ENCODE measurements at regions not wholly inside any gene's neighbourhood (a gene's known extent, or its start where the extent isn't known, plus 50 kb on each side); places are given as distances from the start of the nearest gene placed in this dataset.
"Not testable (repeated sequence)": the region's sequence is repeated elsewhere in the genome, so short reads cannot be mapped to it uniquely, and the experiment has no call there.

DNA sequence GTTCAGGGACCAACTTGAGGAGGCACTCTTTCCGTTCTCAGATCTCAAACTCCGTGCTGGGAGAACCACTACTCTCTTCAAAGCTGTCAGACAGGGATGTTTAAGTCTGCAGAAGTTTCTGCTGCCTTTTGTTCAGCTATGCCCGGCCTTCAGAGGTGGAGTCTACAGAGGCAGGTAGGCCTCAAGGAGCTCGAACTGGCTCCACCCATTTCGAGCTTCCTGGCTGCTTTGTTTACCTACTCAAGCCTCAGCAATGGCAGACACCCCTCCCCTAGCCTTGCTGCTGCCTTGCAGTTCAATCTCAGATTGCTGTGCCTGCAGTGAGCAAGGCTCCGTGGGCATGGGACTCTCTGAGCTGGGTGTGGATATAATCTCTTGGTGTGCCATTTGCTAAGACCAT lies 108.2 kb downstream of the DHRS2 start:
- not testable (repeated sequence) for DNase-seq (ENCODE audit: extremely low spot score, insufficient read length, low read depth); FAIRE-seq

DNA sequence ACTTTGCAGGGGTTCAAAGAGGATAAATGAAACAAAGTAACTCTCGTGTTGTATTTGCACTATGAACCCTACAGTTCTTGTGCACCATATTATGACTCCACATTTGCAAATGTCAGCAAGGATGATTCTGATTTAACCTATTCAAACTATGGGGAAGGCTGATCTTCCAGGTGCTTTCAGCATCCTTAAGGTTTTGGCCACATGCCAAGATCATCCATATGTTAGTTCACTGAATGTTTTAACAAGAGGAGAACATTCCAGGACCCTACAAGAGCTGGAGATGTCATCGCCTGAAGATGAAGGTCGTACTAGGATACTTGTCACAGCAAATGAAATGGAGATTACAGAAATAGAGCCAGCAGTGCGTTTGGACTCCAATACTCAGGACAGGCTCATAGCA lies 114.2 kb downstream of the DHRS2 start:
- FAIRE-seq (no peak), DNase-seq (ENCODE audit: extremely low spot score, insufficient read length, low read depth) (no peak)

DNA sequence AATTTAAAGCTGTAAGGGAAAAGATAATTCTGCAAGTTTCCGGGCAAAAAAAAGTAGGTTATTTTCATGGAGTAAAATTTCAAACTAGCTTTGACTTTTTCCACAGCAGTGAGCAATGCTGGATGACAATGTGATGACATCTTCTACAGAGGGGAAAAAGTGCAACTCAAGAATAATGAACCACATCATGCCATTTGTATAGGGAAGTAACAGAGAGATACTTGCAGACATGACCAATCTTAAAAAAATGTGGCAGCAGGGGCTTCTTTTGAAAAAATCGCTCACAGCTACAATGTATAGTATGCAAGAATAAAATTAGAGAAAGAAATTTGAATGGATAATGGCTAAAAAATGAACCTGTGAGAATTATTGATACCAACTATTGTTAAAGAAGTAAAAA lies 115.5 kb downstream of the DHRS2 start:
- DNase-seq (ENCODE audit: extremely low spot score, insufficient read length, low read depth) (no peak), FAIRE-seq (no peak)

DNA sequence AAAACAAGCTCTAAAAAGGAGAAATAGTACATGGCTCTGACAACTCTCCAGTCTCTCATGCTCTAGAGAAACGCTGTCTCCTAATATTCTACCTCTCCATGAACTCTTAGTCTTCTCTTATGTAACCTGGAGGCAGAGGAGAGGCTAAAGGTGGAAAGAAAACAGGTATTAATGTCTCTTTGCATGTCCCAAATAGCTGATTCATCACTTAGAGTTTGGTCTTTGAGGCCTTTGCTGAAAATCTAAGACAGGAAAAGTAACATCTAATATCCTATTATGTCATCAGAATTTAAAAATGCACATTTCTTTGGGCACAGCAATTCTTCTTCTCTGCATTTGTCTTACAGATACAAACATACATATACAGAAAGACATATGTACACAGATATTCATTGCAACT lies 127.2 kb downstream of the DHRS2 start:
- DNase-seq (ENCODE audit: extremely low spot score, insufficient read length, low read depth) = no peak
- no peak for FAIRE-seq

DNA sequence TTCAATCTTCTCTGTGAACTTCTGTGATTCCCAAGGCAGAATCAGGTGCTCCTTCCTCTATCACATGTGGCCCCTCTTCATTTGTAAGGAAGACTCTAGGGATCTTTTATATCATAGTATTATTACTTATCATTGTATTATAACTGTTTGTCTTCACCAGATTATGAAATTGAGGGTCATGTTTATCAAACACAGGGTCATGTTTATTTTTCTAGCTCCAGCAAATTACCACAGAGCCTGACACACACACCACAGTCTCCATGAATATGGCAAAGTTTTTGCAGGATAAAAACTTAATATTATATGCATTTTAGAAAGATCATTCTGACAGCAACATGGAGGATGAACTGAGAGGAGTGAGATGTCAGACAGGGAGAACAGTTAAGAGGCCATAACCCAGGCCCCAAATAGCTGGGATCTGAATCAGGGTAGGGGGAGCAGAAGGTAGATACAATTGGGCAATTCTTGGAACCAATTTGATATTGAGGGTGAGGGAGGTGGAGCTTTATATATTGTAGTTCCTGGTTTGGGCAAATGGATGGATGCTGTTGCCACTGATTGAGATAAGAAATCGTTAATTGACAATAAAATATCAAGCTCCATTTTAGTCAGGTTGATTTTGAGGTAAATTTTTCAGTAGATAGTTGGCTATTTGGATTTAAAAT lies 130.7 kb downstream of the DHRS2 start:
- FAIRE-seq = no peak
- DNase-seq (ENCODE audit: extremely low spot score, insufficient read length, low read depth) = no peak

DNA sequence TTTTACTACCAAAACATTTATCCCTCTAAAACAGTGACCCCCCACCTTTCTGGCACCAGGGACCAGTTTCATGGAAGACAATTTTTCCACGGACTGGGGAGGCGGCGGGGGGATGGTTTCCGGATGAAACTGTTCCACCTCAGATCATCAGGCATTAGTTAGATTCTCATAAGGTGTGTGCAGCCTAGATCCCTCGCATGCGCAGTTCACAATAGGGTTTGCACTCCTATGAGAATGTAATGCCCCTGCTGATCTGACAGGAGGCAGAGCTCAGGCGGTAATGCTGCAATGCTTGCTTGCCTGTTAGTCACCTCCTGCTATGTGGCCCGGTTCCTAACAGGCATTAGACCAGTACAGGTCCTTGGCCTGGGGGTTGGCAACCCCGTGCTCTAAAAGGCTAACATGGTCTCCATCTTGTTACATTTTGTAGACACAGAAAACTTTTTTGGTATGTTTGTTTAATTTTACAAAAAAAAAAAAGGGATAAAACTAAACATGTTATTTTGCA lies 133.1 kb downstream of the DHRS2 start:
- DNase-seq (ENCODE audit: extremely low spot score, insufficient read length, low read depth); FAIRE-seq: not testable (repeated sequence)

DNA sequence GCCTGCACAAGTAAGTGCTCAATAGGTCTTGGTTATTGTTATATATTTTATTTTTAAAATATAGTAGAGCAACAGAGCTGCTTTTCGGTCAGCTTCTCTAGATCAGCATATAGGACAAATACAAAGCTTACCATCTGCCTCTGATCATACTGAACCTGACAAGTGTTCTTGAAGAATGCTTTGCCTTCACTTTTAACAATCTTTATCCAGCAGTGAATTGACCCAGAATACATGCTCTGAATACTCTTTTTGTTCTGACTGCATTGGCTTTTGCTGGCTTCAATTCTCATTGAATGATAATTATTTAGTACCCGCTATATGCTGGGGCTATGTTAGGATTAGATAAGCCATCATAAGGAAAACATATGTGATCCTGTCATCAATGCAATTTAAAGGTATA lies 137.8 kb downstream of the DHRS2 start:
- DNase-seq (ENCODE audit: extremely low spot score, insufficient read length, low read depth) (no peak), FAIRE-seq (no peak)

DNA sequence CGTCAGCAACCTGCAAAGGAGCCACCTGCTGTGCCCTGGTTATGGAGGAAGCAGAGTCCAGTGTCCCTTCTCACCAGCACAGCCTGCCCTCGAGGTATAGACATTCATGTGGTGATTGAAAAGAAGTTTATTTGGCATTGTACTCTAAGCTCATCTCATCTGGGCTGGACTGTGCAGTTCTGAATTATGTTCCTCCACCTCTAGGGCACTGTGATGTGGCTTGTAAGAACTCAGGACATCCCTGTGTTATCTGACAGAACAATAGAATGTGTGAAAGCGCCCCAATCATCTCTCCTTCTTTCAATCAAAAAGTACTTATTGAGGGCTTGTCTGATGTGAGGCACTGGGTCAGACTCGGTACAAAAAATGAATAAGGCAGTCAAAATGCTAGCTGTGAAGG lies 140.1 kb downstream of the DHRS2 start:
- FAIRE-seq (no peak), DNase-seq (ENCODE audit: extremely low spot score, insufficient read length, low read depth) (no peak)

DNA sequence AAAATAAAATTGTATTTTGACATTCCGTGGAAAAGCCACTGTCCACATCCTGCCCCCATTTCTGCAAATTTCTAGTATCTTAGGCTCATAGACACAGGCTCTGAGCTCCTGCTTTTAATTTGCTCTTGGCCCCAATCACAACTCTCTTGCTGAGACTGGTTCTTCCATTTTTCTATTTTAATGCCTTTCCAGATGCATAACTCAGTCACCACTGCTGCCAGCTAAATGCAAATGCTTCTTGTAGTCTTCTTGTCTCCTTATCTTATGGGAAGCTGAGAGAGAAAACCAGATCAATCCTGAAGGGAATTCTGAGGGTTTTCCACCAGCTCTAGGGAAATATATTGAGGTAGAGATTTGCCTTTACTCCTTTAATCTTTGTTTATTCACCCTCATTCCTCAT lies 149.0 kb downstream of the DHRS2 start:
- no peak for FAIRE-seq

DNA sequence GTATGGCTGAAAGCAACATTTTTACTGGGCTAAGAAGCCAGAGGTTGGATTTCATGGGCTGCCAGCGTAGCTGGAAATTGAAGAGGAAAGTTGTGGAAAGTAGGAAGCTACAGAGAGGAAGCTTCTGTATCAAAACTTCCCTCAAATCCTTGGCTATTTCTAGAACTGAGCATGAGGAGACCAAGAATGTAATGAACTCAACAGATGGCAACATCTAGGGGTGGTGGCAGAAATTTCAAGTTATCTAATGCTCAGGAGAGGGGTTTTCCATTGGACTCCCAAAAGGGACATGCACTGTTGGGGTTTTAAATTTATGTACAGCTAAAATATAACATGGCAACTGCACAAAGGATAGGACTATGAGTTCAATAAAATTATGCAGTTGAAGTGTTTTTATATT lies 151.3 kb downstream of the DHRS2 start:
- no peak for FAIRE-seq
- no peak for DNase-seq (ENCODE audit: extremely low spot score, insufficient read length, low read depth)

More for the DNA sequence above, 149.0 kb downstream of the DHRS2 start:
- DNase-seq (ENCODE audit: extremely low spot score, insufficient read length, low read depth) = no peak

DNA sequence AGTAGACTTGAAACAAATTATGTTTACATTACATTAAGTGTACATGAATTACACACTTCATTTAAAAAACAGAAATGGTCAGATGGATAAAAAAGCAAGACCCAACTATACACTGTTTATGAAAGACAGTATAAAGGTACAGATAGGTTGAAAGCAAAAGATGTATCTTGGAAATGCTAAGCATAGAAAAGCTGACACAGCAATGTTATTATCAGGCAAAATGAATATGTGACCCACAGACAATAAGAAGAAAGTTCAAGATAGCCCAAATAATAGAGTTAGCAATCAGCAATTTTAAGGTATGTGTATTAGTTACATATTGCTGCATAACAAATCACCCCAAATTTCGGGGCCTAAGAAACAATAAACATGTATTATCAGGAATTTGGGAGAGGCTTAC lies 153.5 kb downstream of the DHRS2 start:
- FAIRE-seq (no peak), DNase-seq (ENCODE audit: extremely low spot score, insufficient read length, low read depth) (no peak)

DNA sequence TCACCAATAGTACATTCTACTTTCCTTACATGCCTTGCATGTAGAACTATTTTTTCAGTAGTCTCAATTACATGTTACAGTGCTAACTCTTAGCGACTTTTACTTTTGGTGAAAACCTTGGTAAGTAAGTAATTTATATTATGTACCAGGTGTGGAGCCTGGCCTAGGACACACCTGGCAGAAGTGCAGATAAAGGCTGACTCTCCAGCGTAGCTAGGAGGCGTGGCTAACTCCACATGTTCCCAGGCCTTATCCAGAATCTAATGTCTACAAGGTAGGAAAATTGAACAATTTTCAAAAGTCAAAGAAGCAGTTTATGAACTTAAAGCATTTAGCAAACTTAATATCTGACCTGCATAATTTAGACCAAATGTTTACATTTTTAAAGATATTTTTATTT lies 157.4 kb downstream of the DHRS2 start:
- FAIRE-seq = no peak
- no peak for DNase-seq (ENCODE audit: extremely low spot score, insufficient read length, low read depth)

DNA sequence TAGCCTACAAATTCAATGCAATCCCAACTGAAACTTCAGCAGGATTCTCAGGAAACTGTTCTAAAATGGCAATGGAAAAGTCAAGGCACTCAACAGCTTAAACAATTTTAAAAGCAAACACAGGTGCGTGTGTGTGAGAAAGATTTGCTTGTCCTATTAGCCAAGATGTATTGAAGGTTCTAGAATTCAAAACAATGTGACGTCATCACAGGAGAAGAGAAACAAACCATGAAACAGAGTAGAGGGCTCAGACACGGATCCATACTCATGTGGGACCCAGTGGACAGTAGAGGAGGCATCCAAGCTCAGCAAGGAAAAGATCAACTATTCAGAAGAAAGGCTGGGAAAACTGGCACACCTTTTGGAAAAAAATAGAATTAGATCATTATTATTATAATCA lies 152.8 kb upstream of the DHRS4 start:
- DNase-seq (ENCODE audit: extremely low spot score, insufficient read length, low read depth) (no peak), FAIRE-seq (no peak)

DNA sequence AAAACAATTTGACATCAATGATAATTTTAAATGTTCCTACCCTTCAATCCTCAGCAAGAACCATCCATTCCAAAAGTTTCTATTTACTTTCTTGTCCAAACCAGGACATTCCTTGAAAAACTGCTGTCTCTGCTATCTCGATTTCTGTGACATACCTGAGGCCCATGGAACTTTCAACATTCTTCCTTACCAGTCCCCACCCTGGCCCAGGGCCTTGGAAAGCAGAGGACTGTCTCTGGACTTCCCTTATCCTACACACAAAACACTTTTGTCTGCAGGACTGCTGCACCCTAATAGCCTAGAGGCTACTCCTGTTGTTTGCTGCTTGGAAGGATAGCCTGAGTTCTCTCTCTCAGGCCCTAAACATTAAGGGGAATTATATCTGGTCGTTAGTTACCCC lies 151.8 kb upstream of the DHRS4 start:
- DNase-seq (ENCODE audit: extremely low spot score, insufficient read length, low read depth) = no peak
- no peak for FAIRE-seq

DNA sequence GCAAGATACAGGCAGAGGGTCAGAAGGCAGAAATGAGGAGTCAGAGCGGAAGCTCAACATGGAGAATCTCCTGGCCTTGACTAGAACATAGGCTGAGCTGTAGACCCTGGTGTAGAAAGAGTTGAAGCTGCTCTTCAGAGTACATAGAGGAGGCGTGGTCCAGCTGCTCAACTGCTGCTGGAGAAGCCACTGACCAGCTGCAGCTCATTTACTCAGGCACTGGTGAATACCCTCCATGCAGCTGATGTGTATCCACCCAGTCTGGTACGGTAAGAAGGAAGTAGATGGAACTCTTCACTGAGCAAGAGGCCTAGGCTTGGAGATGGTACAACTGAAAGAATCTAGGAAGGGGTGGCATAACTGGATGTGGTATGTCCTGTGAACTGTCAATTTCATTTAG lies 148.8 kb upstream of the DHRS4 start:
- no peak for DNase-seq (ENCODE audit: extremely low spot score, insufficient read length, low read depth)
- no peak for FAIRE-seq

DNA sequence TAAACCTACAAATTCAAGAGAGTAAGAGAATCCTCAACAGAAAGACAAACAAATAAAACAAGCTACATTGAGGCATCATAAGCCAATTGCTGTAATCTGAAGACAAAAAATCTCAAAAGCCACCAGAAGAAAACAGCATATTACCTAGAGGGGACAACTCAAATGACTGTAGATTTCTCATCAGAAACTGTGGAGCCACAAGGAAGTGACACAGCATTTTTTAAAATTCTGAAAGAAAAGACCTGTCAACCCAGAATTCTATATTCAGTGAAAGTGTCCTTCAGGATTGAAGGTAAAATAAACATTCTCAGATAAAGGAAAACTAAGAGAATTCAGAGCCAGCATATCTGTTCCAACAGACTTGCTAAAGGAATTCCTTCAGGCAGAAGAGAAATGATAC lies 147.8 kb upstream of the DHRS4 start:
- DNase-seq (ENCODE audit: extremely low spot score, insufficient read length, low read depth) (no peak), FAIRE-seq (no peak)

DNA sequence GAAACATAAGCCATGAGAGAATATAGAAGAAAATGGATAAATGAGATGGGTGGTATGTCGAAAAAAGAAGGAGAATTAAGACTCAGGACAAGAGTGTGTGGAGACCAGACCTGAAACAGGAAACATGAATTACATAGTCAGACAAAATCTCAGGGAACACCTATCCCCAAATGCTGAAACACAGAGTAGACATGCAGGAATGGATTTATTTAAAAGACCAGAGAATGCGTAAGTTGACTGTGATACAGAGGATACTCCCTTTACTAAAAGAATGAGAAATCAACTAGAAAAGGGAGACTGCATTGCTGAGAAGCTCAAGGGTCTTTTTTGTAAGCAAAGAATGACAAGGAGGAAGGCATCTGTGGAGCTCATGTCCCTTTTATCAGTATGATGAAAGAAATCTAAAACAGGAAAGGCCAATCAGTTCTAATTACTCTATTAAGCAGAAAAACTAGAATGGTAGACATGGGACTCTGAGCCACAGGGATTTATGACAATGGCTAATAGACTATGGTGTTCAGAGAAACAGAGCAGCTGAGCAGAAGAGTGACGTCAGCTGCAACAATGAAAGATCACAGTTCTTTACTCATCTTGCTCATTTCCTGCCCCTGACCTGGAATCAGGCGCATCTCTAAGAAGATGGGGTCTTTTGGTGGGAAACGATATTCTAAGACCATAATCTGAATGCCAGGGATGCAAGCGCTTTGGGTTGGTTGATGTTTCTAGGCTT lies 138.9 kb upstream of the DHRS4 start:
- DNase-seq (ENCODE audit: extremely low spot score, insufficient read length, low read depth) (no peak), FAIRE-seq (no peak)

DNA sequence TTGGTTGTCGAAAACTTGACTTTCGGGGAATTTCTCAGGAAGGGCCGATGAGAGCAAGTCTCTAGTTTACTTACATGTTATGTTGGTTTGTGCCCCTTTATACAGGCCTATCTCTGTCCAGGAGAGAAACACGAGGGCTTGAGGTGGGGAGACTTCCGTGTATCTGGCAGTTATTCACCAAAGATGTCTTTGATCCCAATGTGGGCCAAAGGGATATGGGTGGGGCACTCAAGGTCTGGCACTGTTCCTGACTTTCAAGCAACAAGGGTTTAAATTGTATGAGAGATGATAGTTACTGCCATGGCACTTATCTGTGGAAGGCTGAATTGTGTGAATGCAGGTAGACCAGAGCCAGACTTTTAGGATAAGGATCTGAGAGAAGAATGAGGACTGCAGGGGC lies 137.2 kb upstream of the DHRS4 start:
- FAIRE-seq (no peak), DNase-seq (ENCODE audit: extremely low spot score, insufficient read length, low read depth) (no peak)

DNA sequence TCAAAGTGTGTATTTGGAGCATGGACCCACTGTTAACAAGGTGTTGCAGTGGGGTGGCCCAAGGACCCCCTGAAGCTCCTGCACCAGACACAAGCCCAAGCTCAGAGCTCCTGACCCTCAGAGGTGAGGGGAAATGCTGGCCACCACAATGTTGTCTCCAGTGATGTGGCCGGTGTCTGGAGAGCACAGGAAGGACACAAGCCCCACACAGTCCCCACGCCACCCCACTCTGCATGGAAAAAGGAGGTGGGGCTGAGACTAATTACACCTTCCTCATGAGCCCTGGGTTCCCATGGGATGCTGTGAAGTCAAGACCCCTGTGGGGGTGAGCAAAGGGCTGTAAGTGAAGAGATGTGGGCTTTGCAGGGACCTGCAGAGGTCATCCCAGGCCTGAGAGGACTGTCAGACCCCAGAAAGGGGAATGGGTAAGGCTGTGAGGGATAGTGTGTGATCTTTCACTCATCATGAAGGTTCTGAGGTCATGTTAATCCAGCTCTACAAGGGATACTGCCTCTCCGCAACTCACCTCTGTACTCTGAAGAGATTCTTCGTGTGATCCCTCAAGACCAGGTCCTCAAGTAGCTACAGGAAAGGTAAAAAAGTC lies 136.3 kb upstream of the DHRS4 start:
- FAIRE-seq (no peak), DNase-seq (ENCODE audit: extremely low spot score, insufficient read length, low read depth) (no peak)

DNA sequence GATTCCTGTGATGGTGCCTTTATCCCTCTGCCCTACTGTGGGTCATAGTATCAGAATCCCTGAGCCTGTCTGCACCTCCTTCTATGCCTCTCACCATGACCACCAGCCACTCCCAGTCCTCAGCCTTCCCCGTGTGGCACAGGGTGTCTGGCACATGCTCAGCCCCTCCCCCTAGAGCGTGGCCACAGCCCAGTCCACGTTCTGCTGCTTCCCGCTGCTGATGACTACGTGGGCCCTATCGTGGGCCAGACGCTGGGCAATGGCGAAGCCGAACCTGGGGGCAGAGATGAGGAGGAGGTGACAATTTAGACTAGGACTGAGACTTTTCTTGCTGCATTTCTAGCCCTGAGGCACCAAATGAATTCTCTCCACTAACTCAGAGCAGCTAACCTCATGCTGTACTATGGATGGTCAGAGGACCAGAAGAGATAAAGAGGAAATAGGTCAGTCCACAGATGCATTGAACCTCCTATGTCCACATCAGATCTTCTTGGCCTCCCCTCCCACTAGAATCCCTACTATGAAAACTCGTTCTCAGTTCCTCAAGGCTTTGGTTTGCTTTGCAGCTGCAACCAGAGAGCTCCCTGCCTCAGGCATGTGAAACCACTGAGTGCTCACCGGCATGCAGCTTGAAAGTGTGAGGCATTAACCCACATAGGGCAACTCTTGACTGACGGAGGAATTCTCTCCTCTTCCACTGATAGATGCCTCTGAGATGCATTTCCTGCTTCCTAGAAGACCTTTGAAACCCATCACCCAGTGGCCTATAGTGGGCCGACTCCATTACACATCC lies 126.3 kb upstream of the DHRS4 start:
- FAIRE-seq (no peak), DNase-seq (ENCODE audit: extremely low spot score, insufficient read length, low read depth) (no peak)

DNA sequence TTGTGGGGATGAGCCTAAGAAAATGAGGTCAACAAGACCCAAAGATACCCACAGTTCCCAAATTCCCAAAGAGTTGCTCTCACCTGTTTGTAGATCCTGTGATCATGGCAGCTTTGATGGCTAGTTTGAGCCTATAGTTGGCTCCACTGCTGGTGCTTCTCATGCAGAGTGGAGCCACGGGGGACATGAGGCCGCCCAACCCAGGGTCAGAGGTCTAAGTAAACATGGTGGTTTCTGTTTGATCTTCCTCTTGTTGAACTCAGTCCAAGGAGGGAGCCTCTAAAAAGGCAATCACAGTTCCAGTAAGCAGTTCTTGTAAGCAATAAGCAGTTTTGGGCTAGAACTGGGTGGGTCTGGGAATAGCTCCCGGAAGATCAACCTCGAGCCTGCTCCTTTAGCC lies 125.6 kb upstream of the DHRS4 start:
- FAIRE-seq = no peak
- no peak for DNase-seq (ENCODE audit: extremely low spot score, insufficient read length, low read depth)
